Smooth muscle cell (in vitro differentiated cells): ENCODE measurements at regions not wholly inside any gene's neighbourhood (a gene's known extent, or its start where the extent isn't known, plus 50 kb on each side); places are given as distances from the start of the nearest gene placed in this dataset.

Source experiments
- DNase-seq: peaks from one replicate; lab custom pipeline; 2025; ENCODE audit not compliant: unreplicated experiment; lab: John Stamatoyannopoulos, UW
- H2AFZ ChIP-seq: fragments of 200-600 bp; sonication (generic); 2 replicates; pipeline ENCODE4 v1.6.0; 2016; ENCODE audit warnings: antibody characterized with exemption, low read depth, mild to moderate bottlenecking
- H3F3A ChIP-seq: fragments of 200-600 bp; sonication (generic); 2 replicates; pipeline ENCODE4 v1.6.0; 2017; ENCODE audit warnings: antibody characterized with exemption, low read depth
- H3K27ac ChIP-seq: fragments of 200-600 bp; sonication (generic); 2 replicates; pipeline ENCODE4 v1.5.1; 2016; ENCODE audit warnings: low read depth, mild to moderate bottlenecking
- H3K27me3 ChIP-seq: fragments of 200-600 bp; sonication (generic); 2 replicates; pipeline ENCODE4 v1.6.1; 2016; ENCODE audit warnings: low read depth, mild to moderate bottlenecking
- H3K36me3 ChIP-seq: fragments of 200-600 bp; sonication (generic); 2 replicates; pipeline ENCODE4 v1.5.1; 2016; ENCODE audit warnings: low read depth
- H3K4me1 ChIP-seq: fragments of 200-600 bp; sonication (generic); 2 replicates; pipeline ENCODE4 v1.5.1; 2016; ENCODE audit warnings: low read depth
- H3K4me2 ChIP-seq: fragments of 200-600 bp; sonication (generic); 2 replicates; pipeline ENCODE4 v1.6.0; 2016; ENCODE audit warnings: mild to moderate bottlenecking
- H3K4me3 ChIP-seq: fragments of 200-600 bp; sonication (generic); 2 replicates; pipeline ENCODE4 v1.5.1; 2016; ENCODE audit warnings: mild to moderate bottlenecking
- H3K79me2 ChIP-seq: fragments of 200-600 bp; sonication (generic); 2 replicates; pipeline ENCODE4 v1.6.0; 2016; ENCODE audit warnings: low read depth, mild to moderate bottlenecking
- H3K9ac ChIP-seq: fragments of 200-600 bp; sonication (generic); 2 replicates; pipeline ENCODE4 v1.6.0; 2016; ENCODE audit warnings: low read depth
- H3K9me3 ChIP-seq: fragments of 200-600 bp; sonication (generic); replicated peaks from 2 replicates; pipeline ENCODE4 v1.5.1; 2016; ENCODE audit warnings: low read depth
- H4K20me1 ChIP-seq: fragments of 200-600 bp; sonication (generic); 2 replicates; pipeline ENCODE4 v1.6.0; 2016; ENCODE audit warnings: low read depth
- WGBS: methylation state at CpG from one replicate; pipeline ENCODE4 v1.1.7; 2016; ENCODE audit warnings: low lambda C conversion rate; 5-methylcytosine and 5-hydroxymethylcytosine counted together
- TF ChIP-seq, protein P1 (sequence below): fragments of 200-600 bp; sonication (generic); IDR thresholded peaks from 2 replicates; pipeline ENCODE4 v1.5.1; 2017; ENCODE audit warnings: borderline replicate concordance, mild to moderate bottlenecking, antibody characterized with exemption; ENCODE audit not compliant: insufficient read depth, poor library complexity, severe bottlenecking

DNA sequence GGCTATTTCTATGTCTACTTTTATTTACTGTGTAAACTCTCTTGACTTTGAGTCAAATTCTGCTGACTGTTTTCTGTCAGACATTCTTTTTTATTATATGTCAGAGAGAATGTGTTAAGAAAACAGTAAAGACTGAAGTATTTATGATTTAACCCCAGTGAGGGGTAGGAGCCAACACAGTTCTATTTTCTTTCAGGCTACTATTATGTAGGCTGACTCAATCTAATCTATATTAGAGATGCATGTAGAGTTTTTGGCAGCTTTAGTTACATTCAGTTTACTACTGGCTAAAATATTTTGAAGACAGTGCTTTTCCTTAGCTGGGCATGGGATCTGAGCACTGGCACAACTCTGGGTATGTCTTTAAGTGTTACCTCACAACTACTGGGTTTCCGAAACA, 1108.0 kb downstream of the CDH11 start:
- TF ChIP-seq, protein P1, sequence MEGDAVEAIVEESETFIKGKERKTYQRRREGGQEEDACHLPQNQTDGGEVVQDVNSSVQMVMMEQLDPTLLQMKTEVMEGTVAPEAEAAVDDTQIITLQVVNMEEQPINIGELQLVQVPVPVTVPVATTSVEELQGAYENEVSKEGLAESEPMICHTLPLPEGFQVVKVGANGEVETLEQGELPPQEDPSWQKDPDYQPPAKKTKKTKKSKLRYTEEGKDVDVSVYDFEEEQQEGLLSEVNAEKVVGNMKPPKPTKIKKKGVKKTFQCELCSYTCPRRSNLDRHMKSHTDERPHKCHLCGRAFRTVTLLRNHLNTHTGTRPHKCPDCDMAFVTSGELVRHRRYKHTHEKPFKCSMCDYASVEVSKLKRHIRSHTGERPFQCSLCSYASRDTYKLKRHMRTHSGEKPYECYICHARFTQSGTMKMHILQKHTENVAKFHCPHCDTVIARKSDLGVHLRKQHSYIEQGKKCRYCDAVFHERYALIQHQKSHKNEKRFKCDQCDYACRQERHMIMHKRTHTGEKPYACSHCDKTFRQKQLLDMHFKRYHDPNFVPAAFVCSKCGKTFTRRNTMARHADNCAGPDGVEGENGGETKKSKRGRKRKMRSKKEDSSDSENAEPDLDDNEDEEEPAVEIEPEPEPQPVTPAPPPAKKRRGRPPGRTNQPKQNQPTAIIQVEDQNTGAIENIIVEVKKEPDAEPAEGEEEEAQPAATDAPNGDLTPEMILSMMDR: no peak
- Histone ChIP-seq H3K4me2 (no peak overlapping the region), H3K4me1 (peaks cover 6% of the 10 kb centered on the region), H3F3A (no peaks in the 10 kb centered on the region), H3K36me3 (no peaks in the 10 kb centered on the region), H4K20me1 (no peaks in the 10 kb centered on the region), H3K27ac (no peak overlapping the region), H2AFZ (no peak overlapping the region), H3K79me2 (no peaks in the 10 kb centered on the region), H3K27me3 (no peaks in the 10 kb centered on the region), H3K4me3 (no peak overlapping the region), H3K9me3 (no peaks in the 10 kb centered on the region), H3K9ac (no peak overlapping the region)
- 39% methylated on average over 1 of the region's 1 CpG for WGBS
- no peak for DNase-seq

DNA sequence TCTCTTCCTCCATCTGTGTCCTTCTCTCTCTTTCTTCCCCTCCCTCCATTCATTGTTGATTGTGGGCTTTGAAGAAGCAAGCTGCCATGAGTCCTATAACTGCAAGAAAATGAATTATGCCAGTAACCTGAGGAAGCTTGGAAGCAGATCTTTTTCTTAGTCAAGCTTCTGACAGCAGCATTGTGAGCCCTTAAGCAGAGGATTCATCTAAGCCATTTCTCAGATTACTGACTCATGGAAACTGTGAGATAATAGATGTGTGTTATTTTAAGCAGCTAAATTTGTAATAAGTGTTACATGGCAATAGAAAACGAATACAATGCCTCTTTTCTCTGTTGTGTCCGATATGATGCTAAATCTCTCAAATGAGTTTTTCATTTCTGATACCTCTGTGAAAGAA, 1109.7 kb downstream of the CDH11 start:
- Histone ChIP-seq H3K9ac (peak overlapping the region; percentile 25), H3K27me3 (no peaks in the 10 kb centered on the region), H3F3A (no peaks in the 10 kb centered on the region), H3K36me3 (no peaks in the 10 kb centered on the region), H3K4me3 (no peak overlapping the region), H3K27ac (peak overlapping the region; percentile 49), H3K4me1 (no peaks in the 10 kb centered on the region), H4K20me1 (no peaks in the 10 kb centered on the region), H3K79me2 (no peaks in the 10 kb centered on the region), H3K4me2 (peak overlapping the region; percentile 50), H3K9me3 (no peaks in the 10 kb centered on the region), H2AFZ (peak overlapping the region; percentile 44)
- WGBS: 42% methylated on average over 2 of the region's 2 CpGs
- no peak for DNase-seq
- TF ChIP-seq, protein P1: no peak

DNA sequence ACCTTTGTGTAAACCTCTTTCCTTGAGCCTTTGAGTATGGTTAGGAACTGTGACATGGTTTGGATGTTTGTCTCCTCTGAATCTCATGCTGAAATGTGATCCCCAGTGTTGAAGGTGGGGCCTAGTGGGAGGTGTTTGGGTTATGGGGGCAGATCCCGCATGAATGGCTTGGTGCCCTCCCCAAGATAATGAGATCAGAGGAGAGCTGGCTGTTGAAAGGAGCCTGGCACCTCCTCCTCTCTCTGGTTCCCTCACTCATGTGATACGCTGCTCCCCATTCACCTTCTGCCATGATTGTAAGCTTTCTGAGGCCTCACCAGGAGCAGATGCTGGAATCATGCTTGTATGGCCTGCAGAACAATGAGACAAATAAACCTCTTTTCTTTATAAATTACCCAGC, 1110.2 kb downstream of the CDH11 start:
- Histone ChIP-seq H3K9me3 (no peaks in the 10 kb centered on the region), H3K36me3 (no peaks in the 10 kb centered on the region), H3K9ac (no peak overlapping the region), H3F3A (no peaks in the 10 kb centered on the region), H4K20me1 (no peaks in the 10 kb centered on the region), H3K79me2 (no peaks in the 10 kb centered on the region), H3K4me3 (no peak overlapping the region), H3K4me1 (no peaks in the 10 kb centered on the region), H3K4me2 (no peak overlapping the region), H3K27ac (peak overlapping the region; percentile 49), H2AFZ (no peak overlapping the region), H3K27me3 (no peaks in the 10 kb centered on the region)
- no peak for DNase-seq
- TF ChIP-seq, protein P1: no peak
- 87% methylated on average over 2 of the region's 2 CpGs for WGBS

- H3K27me3 ChIP-seq: no peaks in the 10 kb centered on the region
- H4K20me1 ChIP-seq: no peaks in the 10 kb centered on the region
- H3K9ac ChIP-seq: no peak overlapping the region
- H2AFZ ChIP-seq: no peak overlapping the region
- H3K4me1 ChIP-seq: no peaks in the 10 kb centered on the region
- 95% methylated on average over 2 of the region's 2 CpGs for WGBS
- no peak overlapping the region for H3K4me2 ChIP-seq
- H3K4me3 ChIP-seq: no peak overlapping the region
- DNase-seq: no peak
- TF ChIP-seq, protein P1: no peak
- H3K79me2 ChIP-seq: no peaks in the 10 kb centered on the region
- no peaks in the 10 kb centered on the region for H3K36me3 ChIP-seq
- no peaks in the 10 kb centered on the region for H3K9me3 ChIP-seq
- H3K27ac ChIP-seq: no peak overlapping the region
- no peaks in the 10 kb centered on the region for H3F3A ChIP-seq
Measured at GRCh38 chr16:64008131-64008530, 1113.7 kb downstream of the CDH11 start.
